HG03025 (cell line): ENCODE measurements at regions not wholly inside any gene's neighbourhood (a gene's known extent, or its start where the extent isn't known, plus 50 kb on each side); places are given as distances from the start of the nearest gene placed in this dataset.
"Not testable (repeated sequence)": the region's sequence is repeated elsewhere in the genome, so short reads cannot be mapped to it uniquely, and the experiment has no call there.

ENCODE experiments used
- ATAC-seq: cut with Tn5 transposase; IDR thresholded peaks from one replicate; pipeline ENCODE4 v1.9.1; 2021; ENCODE audit warnings: mild to moderate bottlenecking, moderate library complexity; ENCODE audit not compliant: unreplicated experiment, low FRiP score

- no peak for ATAC-seq
Measured at GRCh38 chr5:154702477-154702876, 52.7 kb upstream of the LARP1 start.

- ATAC-seq, result not testable (repeated sequence)
Measured at GRCh38 chr5:154701725-154702124, 53.5 kb upstream of the LARP1 start.

GRCh38 chr5:154701181-154701580 is 54.0 kb upstream of the LARP1 start:
- no peak for ATAC-seq

GRCh38 chr5:154700289-154700928 is 54.8 kb upstream of the LARP1 start:
- not testable (repeated sequence) for ATAC-seq

- no peak for ATAC-seq
Measured at GRCh38 chr5:154698763-154699162, 56.4 kb upstream of the LARP1 start.

- no peak for ATAC-seq
Measured at GRCh38 chr5:154697371-154697770, 57.8 kb upstream of the LARP1 start.

GRCh38 chr5:154696891-154697290 is 58.3 kb upstream of the LARP1 start:
- no peak for ATAC-seq

- no peak for ATAC-seq
Measured at GRCh38 chr5:154694159-154694558, 61.0 kb upstream of the LARP1 start.

GRCh38 chr5:154690488-154690887 is 64.7 kb upstream of the LARP1 start:
- ATAC-seq, result no peak

GRCh38 chr5:154686490-154686889 is 68.7 kb upstream of the LARP1 start:
- no peak for ATAC-seq

- ATAC-seq, result peak; percentile 46
Measured at GRCh38 chr5:154683101-154683880, 71.9 kb upstream of the LARP1 start.

- ATAC-seq, result no peak
Measured at GRCh38 chr5:154679501-154679900, 75.7 kb upstream of the LARP1 start.

GRCh38 chr5:154677921-154678320 is 77.3 kb upstream of the LARP1 start:
- no peak for ATAC-seq

GRCh38 chr5:154676508-154676907 is 78.7 kb upstream of the LARP1 start:
- no peak for ATAC-seq

GRCh38 chr5:154674029-154674428 is 81.1 kb upstream of the LARP1 start:
- no peak for ATAC-seq

GRCh38 chr5:154673506-154673905 is 81.7 kb upstream of the LARP1 start:
- no peak for ATAC-seq

- ATAC-seq, result not testable (repeated sequence)
Measured at GRCh38 chr5:154669913-154670312, 85.3 kb upstream of the LARP1 start.

- ATAC-seq, result no peak
Measured at GRCh38 chr5:154669402-154669801, 85.8 kb upstream of the LARP1 start.

GRCh38 chr5:154664869-154665268 is 90.3 kb upstream of the LARP1 start:
- no peak for ATAC-seq

GRCh38 chr5:154663424-154663823 is 91.8 kb upstream of the LARP1 start:
- no peak for ATAC-seq

- no peak for ATAC-seq
Measured at GRCh38 chr5:154654486-154655371, 100.4 kb upstream of the LARP1 start.
